WTC11 (cell line): ENCODE measurements at regions not wholly inside any gene's neighbourhood (a gene's known extent, or its start where the extent isn't known, plus 50 kb on each side); places are given as distances from the start of the nearest gene placed in this dataset.
"Not testable (repeated sequence)": the region's sequence is repeated elsewhere in the genome, so short reads cannot be mapped to it uniquely, and the experiment has no call there.

ENCODE experiments used
- ATAC-seq: fragments of 200-7000 bp; cut with Tn5 transposase; 2 replicates; pipeline ENCODE4 v1.10.0; 2021; ENCODE audit warnings: mild to moderate bottlenecking, moderate library complexity
- CTCF ChIA-PET: fragments of 300-600 bp; sonication (Branson Sonifier 250); formaldehyde crosslinking; loops from one replicate; lab custom pipeline; 2021; ENCODE audit warnings: antibody characterized with exemption; lab: Charles Lee
- POLR2A ChIA-PET: fragments of 350-600 bp; sonication (Branson Sonifier 250); formaldehyde crosslinking; loops from one replicate; lab custom pipeline; 2021; ENCODE audit warnings: antibody characterized with exemption; lab: Charles Lee
- DNase-seq: peaks from one replicate; pipeline ENCODE4 v3.0.0; 2021; ENCODE audit warnings: low spot score
- H3K27ac Mint-ChIP-seq: 2 replicates; pipeline ENCODE4 v1.8.0; 2021; ENCODE audit warnings: mixed read lengths
- H3K27me3 Mint-ChIP-seq: 2 replicates; pipeline ENCODE4 v1.8.0; 2021; ENCODE audit warnings: low read depth, mild to moderate bottlenecking, moderate library complexity, mixed read lengths
- H3K36me3 Mint-ChIP-seq: 2 replicates; pipeline ENCODE4 v1.8.0; 2021; ENCODE audit warnings: mixed read lengths
- H3K4me1 Mint-ChIP-seq: 2 replicates; pipeline ENCODE4 v1.8.0; 2022; ENCODE audit warnings: mixed read lengths
- H3K4me3 Mint-ChIP-seq: 2 replicates; pipeline ENCODE4 v1.8.0; 2021; ENCODE audit warnings: mild to moderate bottlenecking, moderate library complexity, mixed read lengths
- H3K9me3 Mint-ChIP-seq: 2 replicates; pipeline ENCODE4 v1.8.0; 2021; ENCODE audit warnings: mixed read lengths
- ATF1 ChIP-seq: sonication (generic); formaldehyde crosslinking; IDR thresholded peaks from 2 replicates; pipeline ENCODE4 v1.8.1; 2023; ENCODE audit warnings: mild to moderate bottlenecking, moderate library complexity, missing genetic modification reagents
- CBFB ChIP-seq: sonication (generic); formaldehyde crosslinking; IDR thresholded peaks from 2 replicates; pipeline ENCODE4 v1.8.1; 2022; ENCODE audit warnings: mild to moderate bottlenecking, low read depth, missing genetic modification reagents
- EMX1 ChIP-seq: fragments of 250-450 bp; sonication (Bioruptor Pico); IDR thresholded peaks from 2 replicates; pipeline ENCODE4 v1.8.0; 2021; ENCODE audit warnings: mild to moderate bottlenecking
- ESRRA ChIP-seq: sonication (generic); formaldehyde crosslinking; IDR thresholded peaks from 2 replicates; pipeline ENCODE4 v1.8.1; 2022; ENCODE audit warnings: mild to moderate bottlenecking, missing genetic modification reagents, borderline replicate concordance
- FOXP1 ChIP-seq: sonication (generic); formaldehyde crosslinking; IDR thresholded peaks from 2 replicates; pipeline ENCODE4 v1.8.0; 2022; ENCODE audit warnings: missing genetic modification reagents, mild to moderate bottlenecking, moderate library complexity, borderline replicate concordance
- GABPB1 ChIP-seq: sonication (generic); formaldehyde crosslinking; IDR thresholded peaks from 2 replicates; pipeline ENCODE4 v1.8.1; 2023; ENCODE audit warnings: mild to moderate bottlenecking, missing genetic modification reagents
- HMGA2 ChIP-seq: fragments of 250-450 bp; sonication (Bioruptor Pico); IDR thresholded peaks from 2 replicates; pipeline ENCODE4 v1.4.0; 2021; ENCODE audit warnings: mild to moderate bottlenecking, moderate library complexity
- MXD4 ChIP-seq: fragments of 250-450 bp; sonication (Bioruptor Pico); IDR thresholded peaks from 2 replicates; pipeline ENCODE4 v1.8.0; 2021; ENCODE audit warnings: mild to moderate bottlenecking, moderate library complexity, borderline replicate concordance
- NFATC4 ChIP-seq: fragments of 250-450 bp; sonication (Bioruptor Pico); IDR thresholded peaks from 2 replicates; pipeline ENCODE4 v1.9.0; 2021; ENCODE audit warnings: mild to moderate bottlenecking
- NFYB ChIP-seq: sonication (generic); formaldehyde crosslinking; conservative IDR thresholded peaks from 2 replicates; pipeline ENCODE4 v1.8.0; 2022; ENCODE audit warnings: low read depth, missing genetic modification reagents
- NR1H2 ChIP-seq: sonication (generic); formaldehyde crosslinking; IDR thresholded peaks from 2 replicates; pipeline ENCODE4 v1.9.0; 2021; ENCODE audit warnings: mild to moderate bottlenecking, moderate library complexity, missing genetic modification reagents
- PRRX2 ChIP-seq: fragments of 250-450 bp; sonication (Bioruptor Pico); IDR thresholded peaks from 2 replicates; pipeline ENCODE4 v1.8.0; 2021; ENCODE audit warnings: mild to moderate bottlenecking
- TCF7 ChIP-seq: sonication (generic); formaldehyde crosslinking; IDR thresholded peaks from 2 replicates; pipeline ENCODE4 v1.8.0; 2022; ENCODE audit warnings: mild to moderate bottlenecking, low read depth, missing genetic modification reagents, moderate library complexity
- ZBTB21 ChIP-seq: sonication (generic); formaldehyde crosslinking; IDR thresholded peaks from 2 replicates; pipeline ENCODE4 v1.8.1; 2023; ENCODE audit warnings: mild to moderate bottlenecking, missing genetic modification reagents, borderline replicate concordance
- ZBTB43 ChIP-seq: sonication (generic); formaldehyde crosslinking; IDR thresholded peaks from 2 replicates; pipeline ENCODE4 v1.8.1; 2023; ENCODE audit warnings: mild to moderate bottlenecking, missing genetic modification reagents
- ZMAT4 ChIP-seq: fragments of 250-450 bp; sonication (Bioruptor Pico); IDR thresholded peaks from 2 replicates; pipeline ENCODE4 v1.9.0; 2021; ENCODE audit warnings: mild to moderate bottlenecking
- ZNF396 ChIP-seq: fragments of 250-450 bp; sonication (Bioruptor Pico); IDR thresholded peaks from 2 replicates; pipeline ENCODE4 v1.8.0; 2021; ENCODE audit warnings: mild to moderate bottlenecking, moderate library complexity, borderline replicate concordance
- ZNF512 ChIP-seq: sonication (generic); formaldehyde crosslinking; IDR thresholded peaks from 2 replicates; pipeline ENCODE4 v1.8.1; 2022; ENCODE audit warnings: missing genetic modification reagents, borderline replicate concordance
- TF ChIP-seq, protein P1 (sequence below): sonication (generic); formaldehyde crosslinking; IDR thresholded peaks from 2 replicates; pipeline ENCODE4 v1.8.1; 2022; ENCODE audit warnings: low read depth, missing genetic modification reagents, borderline replicate concordance
- TF ChIP-seq, protein P2 (sequence below): sonication (generic); formaldehyde crosslinking; IDR thresholded peaks from 2 replicates; pipeline ENCODE4 v1.8.0; 2022; ENCODE audit warnings: mild to moderate bottlenecking, missing genetic modification reagents
- TF ChIP-seq, protein P3 (sequence below): sonication (generic); formaldehyde crosslinking; IDR thresholded peaks from 2 replicates; pipeline ENCODE4 v1.8.1; 2023; ENCODE audit warnings: mild to moderate bottlenecking, missing genetic modification reagents, moderate library complexity
- TF ChIP-seq, protein P4 (sequence below): sonication (generic); formaldehyde crosslinking; conservative IDR thresholded peaks from 2 replicates; pipeline ENCODE4 v1.8.1; 2023; ENCODE audit warnings: mild to moderate bottlenecking, low read depth, missing genetic modification reagents, moderate library complexity

DNA sequence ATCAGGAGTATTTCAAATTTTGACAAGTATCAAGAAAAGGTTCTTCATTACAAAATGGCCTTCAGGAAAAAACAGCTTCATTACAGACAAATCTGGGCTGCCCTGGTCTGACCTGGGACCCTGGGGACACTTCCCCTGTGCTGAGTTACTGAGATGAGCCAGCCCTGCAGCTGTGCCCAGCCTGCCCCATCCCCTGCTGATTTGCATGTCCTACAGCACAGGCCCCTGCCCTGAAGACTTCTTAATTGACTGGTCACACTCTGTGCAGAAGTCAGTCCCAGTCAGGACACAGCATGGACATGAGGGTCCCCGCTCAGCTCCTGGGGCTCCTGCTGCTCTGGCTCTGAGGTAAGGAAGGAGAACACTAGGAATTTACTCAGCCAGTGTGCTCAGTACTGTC, 235.1 kb downstream of the ANKRD36B start (continued):
- TF ChIP-seq ZBTB21 (CRISPR knock-in tag): no peak
- no peak for TF ChIP-seq CBFB
- TF ChIP-seq, all 79 proteins: peak for 0

DNA sequence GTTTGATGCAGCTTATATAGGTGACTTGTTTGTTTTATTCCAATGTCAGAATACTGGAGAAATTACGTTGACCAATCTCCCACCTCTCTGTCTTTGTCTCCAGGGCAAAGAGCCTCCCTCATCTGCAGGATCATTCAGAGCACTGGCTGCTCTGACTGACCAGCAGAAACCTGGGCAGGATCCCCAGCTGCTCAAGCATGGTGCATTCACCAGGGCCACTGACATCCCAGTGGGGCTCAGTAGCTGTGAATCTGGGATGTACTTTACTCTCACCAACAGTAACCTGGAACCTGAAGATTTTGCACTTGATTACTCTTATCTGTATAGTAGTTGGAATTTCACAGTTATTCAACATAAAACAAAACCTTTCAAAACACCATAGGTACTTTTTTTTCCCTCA, 235.9 kb downstream of the ANKRD36 start:
- no peak for TF ChIP-seq MXD4
- no peak for TF ChIP-seq NR1H2
- TF ChIP-seq, protein P1, sequence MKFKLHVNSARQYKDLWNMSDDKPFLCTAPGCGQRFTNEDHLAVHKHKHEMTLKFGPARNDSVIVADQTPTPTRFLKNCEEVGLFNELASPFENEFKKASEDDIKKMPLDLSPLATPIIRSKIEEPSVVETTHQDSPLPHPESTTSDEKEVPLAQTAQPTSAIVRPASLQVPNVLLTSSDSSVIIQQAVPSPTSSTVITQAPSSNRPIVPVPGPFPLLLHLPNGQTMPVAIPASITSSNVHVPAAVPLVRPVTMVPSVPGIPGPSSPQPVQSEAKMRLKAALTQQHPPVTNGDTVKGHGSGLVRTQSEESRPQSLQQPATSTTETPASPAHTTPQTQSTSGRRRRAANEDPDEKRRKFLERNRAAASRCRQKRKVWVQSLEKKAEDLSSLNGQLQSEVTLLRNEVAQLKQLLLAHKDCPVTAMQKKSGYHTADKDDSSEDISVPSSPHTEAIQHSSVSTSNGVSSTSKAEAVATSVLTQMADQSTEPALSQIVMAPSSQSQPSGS (CRISPR knock-in tag): no peak
- no peak overlapping the region for H3K27ac Mint-ChIP-seq
- no peaks in the 10 kb centered on the region for H3K36me3 Mint-ChIP-seq
- no peak for DNase-seq
- POLR2A ChIA-PET: no interaction called here
- no peaks in the 10 kb centered on the region for H3K27me3 Mint-ChIP-seq
- peaks cover 12% of the 10 kb centered on the region for H3K4me1 Mint-ChIP-seq
- ATAC-seq: no peak
- no peaks in the 10 kb centered on the region for H3K9me3 Mint-ChIP-seq
- CTCF ChIA-PET: interaction anchor here (1.5 kb wide), 1 partner anchor 11 kb away, joined by 3 read pairs; no protein-coding TSS in a partner anchor
- no peak overlapping the region for H3K4me3 Mint-ChIP-seq

DNA sequence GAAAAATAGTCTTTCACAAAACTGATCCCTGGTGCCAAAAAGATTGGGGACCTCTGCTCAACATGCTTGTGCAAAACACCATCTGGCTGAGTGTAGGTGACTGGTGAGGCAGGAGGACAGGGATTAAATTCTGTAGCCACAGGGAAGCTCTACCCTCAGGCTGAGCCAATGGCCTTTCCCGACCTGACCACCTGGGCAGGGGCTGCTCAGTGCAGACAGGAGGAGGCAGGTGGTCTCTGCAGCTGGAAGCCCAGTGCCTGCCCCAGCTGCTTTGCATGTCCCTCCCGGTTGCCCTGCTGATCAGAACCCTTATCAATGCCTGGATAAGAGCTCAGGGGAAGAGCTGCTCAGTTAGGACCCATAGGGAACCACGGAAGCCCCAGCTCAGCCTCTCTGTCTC, 235.3 kb downstream of the ANKRD36 start:
- ATAC-seq (peak; percentile 84), DNase-seq (peak; percentile 29)
- Mint-ChIP-seq H3K4me3 (no peak overlapping the region), H3K9me3 (no peaks in the 10 kb centered on the region), H3K36me3 (no peaks in the 10 kb centered on the region), H3K27ac (no peak overlapping the region), H3K4me1 (peaks cover 12% of the 10 kb centered on the region), H3K27me3 (no peaks in the 10 kb centered on the region)
- TF ChIP-seq HMGA2 (CRISPR knock-in tag) (no peak), CBFB (no peak), GABPB1 (CRISPR knock-in tag) (no peak), FOXP1 (CRISPR knock-in tag) (no peak), ZMAT4 (no peak), NFATC4 (CRISPR knock-in tag) (no peak), NFYB (CRISPR knock-in tag) (no peak), NR1H2 (no peak), EMX1 (CRISPR knock-in tag) (no peak), ATF1 (CRISPR knock-in tag) (no peak), ZNF512 (no peak), ESRRA (no peak), PRRX2 (no peak), ZNF396 (CRISPR knock-in tag) (no peak), ZBTB43 (CRISPR knock-in tag) (no peak), TCF7 (CRISPR knock-in tag) (no peak)
- TF ChIP-seq, protein P2, sequence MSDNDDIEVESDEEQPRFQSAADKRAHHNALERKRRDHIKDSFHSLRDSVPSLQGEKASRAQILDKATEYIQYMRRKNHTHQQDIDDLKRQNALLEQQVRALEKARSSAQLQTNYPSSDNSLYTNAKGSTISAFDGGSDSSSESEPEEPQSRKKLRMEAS (CRISPR knock-in tag): no peak
- TF ChIP-seq, protein P3, sequence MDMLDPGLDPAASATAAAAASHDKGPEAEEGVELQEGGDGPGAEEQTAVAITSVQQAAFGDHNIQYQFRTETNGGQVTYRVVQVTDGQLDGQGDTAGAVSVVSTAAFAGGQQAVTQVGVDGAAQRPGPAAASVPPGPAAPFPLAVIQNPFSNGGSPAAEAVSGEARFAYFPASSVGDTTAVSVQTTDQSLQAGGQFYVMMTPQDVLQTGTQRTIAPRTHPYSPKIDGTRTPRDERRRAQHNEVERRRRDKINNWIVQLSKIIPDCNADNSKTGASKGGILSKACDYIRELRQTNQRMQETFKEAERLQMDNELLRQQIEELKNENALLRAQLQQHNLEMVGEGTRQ: no peak
- TF ChIP-seq, protein P4, sequence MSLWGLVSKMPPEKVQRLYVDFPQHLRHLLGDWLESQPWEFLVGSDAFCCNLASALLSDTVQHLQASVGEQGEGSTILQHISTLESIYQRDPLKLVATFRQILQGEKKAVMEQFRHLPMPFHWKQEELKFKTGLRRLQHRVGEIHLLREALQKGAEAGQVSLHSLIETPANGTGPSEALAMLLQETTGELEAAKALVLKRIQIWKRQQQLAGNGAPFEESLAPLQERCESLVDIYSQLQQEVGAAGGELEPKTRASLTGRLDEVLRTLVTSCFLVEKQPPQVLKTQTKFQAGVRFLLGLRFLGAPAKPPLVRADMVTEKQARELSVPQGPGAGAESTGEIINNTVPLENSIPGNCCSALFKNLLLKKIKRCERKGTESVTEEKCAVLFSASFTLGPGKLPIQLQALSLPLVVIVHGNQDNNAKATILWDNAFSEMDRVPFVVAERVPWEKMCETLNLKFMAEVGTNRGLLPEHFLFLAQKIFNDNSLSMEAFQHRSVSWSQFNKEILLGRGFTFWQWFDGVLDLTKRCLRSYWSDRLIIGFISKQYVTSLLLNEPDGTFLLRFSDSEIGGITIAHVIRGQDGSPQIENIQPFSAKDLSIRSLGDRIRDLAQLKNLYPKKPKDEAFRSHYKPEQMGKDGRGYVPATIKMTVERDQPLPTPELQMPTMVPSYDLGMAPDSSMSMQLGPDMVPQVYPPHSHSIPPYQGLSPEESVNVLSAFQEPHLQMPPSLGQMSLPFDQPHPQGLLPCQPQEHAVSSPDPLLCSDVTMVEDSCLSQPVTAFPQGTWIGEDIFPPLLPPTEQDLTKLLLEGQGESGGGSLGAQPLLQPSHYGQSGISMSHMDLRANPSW (CRISPR knock-in tag): no peak
- TF ChIP-seq, protein P1 (CRISPR knock-in tag): no peak
- POLR2A ChIA-PET: no interaction called here
- CTCF ChIA-PET: interaction anchor here (0.6 to 1.5 kb wide), 2 partner anchors 12 to 821 kb away, joined by 3 read pairs; no protein-coding TSS in a partner anchor

GRCh38 chr2:97344937-97345336, 232.0 kb downstream of the ANKRD36 start:
- H3K36me3 Mint-ChIP-seq, POLR2A ChIA-PET, H3K27me3 Mint-ChIP-seq, H3K4me3 Mint-ChIP-seq, DNase-seq, H3K27ac Mint-ChIP-seq, ATAC-seq, CTCF ChIA-PET, H3K9me3 Mint-ChIP-seq: not testable (repeated sequence)
- peaks cover 12% of the 10 kb centered on the region for H3K4me1 Mint-ChIP-seq
